HepG2 (cell line): ENCODE measurements at regions not wholly inside any gene's neighbourhood (a gene's known extent, or its start where the extent isn't known, plus 50 kb on each side); places are given as distances from the start of the nearest gene placed in this dataset.

ENCODE experiments used
- ATAC-seq: fragments of 200-7000 bp; cut with Tn5 transposase; 3 replicates; pipeline ENCODE4 v1.9.1; 2020; ENCODE audit warnings: mild to moderate bottlenecking, moderate library complexity
- BruUV-seq: library from RNA; stranded (reverse); fragments of 400-500 nt; replicated peaks from 2 replicates; lab custom pipeline; 2021; lab: Mats Ljungman, UMichigan
- CTCF ChIA-PET: fragments of 300-600 bp; formaldehyde crosslinking; extraction: SDS; loops from one replicate; lab custom pipeline; 2021; ENCODE audit warnings: low total read pairs, inconsistent platforms, low intra/inter-chr PET ratio; lab: Yijun Ruan, JAX
- POLR2A ChIA-PET: fragments of 350-600 bp; sonication (Branson Sonifier 250); formaldehyde crosslinking; loops from one replicate; lab custom pipeline; 2020; ENCODE audit warnings: antibody characterized with exemption, inconsistent platforms; lab: Yijun Ruan, JAX
- DNase-seq: peaks from one replicate; pipeline ENCODE4 v3.0.0-alpha.2; 2015; ENCODE audit warnings: low spot score
- FAIRE-seq: peaks from 3 replicates; lab custom pipeline; 2011; peaks lifted over from hg19 to GRCh38; lab: Jason Lieb, UNC
- H2AFZ ChIP-seq: one replicate; pipeline ENCODE4 v1.6.1; 2011; ENCODE audit warnings: low read length, inconsistent platforms
- H3K27ac ChIP-seq: fragments of 300-600 bp; 3 replicates; pipeline ENCODE4 v1.8.0; 2011; ENCODE audit warnings: mixed run types, mild to moderate bottlenecking, mixed read lengths, low read length, inconsistent platforms; ENCODE audit not compliant: insufficient read depth; ENCODE audit errors: extremely low read length
- H3K27me3 ChIP-seq, 2 experiments: fragments of 200-600 bp in 1 of 2; 2 replicates in 1 of 2; 3 replicates in 1 of 2; pipeline versions ENCODE4 v1.6.0 to v1.8.0; 2011; ENCODE audit warnings: low read length in 2 of 2, mild to moderate bottlenecking in 2 of 2, moderate library complexity in 2 of 2, inconsistent platforms in 1 of 2; ENCODE audit not compliant: insufficient read depth in 2 of 2, control insufficient read depth in 1 of 2
- H3K36me3 ChIP-seq, 2 experiments: fragments of 200-600 bp in 1 of 2; replicated peaks in 1 of 2; 2 replicates in 1 of 2; 3 replicates in 1 of 2; pipeline versions ENCODE4 v1.5.1 to v1.8.0; 2011; ENCODE audit warnings: low read length in 2 of 2, inconsistent platforms in 1 of 2; ENCODE audit not compliant: insufficient read depth in 2 of 2, control insufficient read depth in 1 of 2
- H3K4me1 ChIP-seq: 2 replicates; pipeline ENCODE4 v1.5.1; 2012; ENCODE audit warnings: low read length, inconsistent platforms; ENCODE audit not compliant: insufficient read depth
- H3K4me2 ChIP-seq: 2 replicates; pipeline ENCODE4 v1.6.0; 2011; ENCODE audit warnings: low read depth, low read length, inconsistent platforms
- H3K4me3 ChIP-seq, 3 experiments: fragments of 200-600 bp in 1 of 3; sonication (generic), shearing (Covaris generic) in 1 of 3; replicated peaks in 1 of 3; 2 replicates each; pipeline ENCODE4 v1.5.1; 2011 to 2016; ENCODE audit warnings: low read length in 3 of 3, inconsistent platforms in 2 of 3, low read depth in 2 of 3, mild to moderate bottlenecking in 2 of 3, control low read depth in 1 of 3, mixed read lengths in 1 of 3; ENCODE audit not compliant: insufficient read depth in 1 of 3
- H3K79me2 ChIP-seq: one replicate; pipeline ENCODE4 v1.6.1; 2011; ENCODE audit warnings: low read length, inconsistent platforms; ENCODE audit not compliant: insufficient read depth
- H3K9ac ChIP-seq: 2 replicates; pipeline ENCODE4 v1.6.0; 2011; ENCODE audit warnings: mild to moderate bottlenecking, low read depth, low read length, inconsistent platforms; ENCODE audit not compliant: insufficient read depth
- H3K9me3 ChIP-seq: 2 replicates; pipeline ENCODE4 v1.5.1; 2012; ENCODE audit warnings: mild to moderate bottlenecking, low read length
- H4K20me1 ChIP-seq: 2 replicates; pipeline ENCODE4 v1.6.0; 2011; ENCODE audit warnings: inconsistent platforms, mild to moderate bottlenecking, low read length, moderate library complexity; ENCODE audit not compliant: insufficient read depth
- CBFB ChIP-seq: sonication (generic); formaldehyde crosslinking; IDR thresholded peaks from 2 replicates; pipeline ENCODE4 v1.4.0; 2020; ENCODE audit warnings: missing genetic modification reagents
- CREB1 ChIP-seq, 2 experiments: fragments of 450-650 bp in 1 of 2; IDR thresholded peaks; 2 replicates each; pipeline ENCODE4 v1.6.1; 2016 to 2017; ENCODE audit warnings: control low read depth in 1 of 2, mild to moderate bottlenecking in 1 of 2, missing compliant biosample characterization in 1 of 2, missing genetic modification characterization in 1 of 2
- MEF2D ChIP-seq: sonication (generic); formaldehyde crosslinking; IDR thresholded peaks from 2 replicates; pipeline ENCODE4 v1.5.1; 2020; ENCODE audit warnings: mild to moderate bottlenecking, missing genetic modification reagents
- RCOR2 ChIP-seq: IDR thresholded peaks from 2 replicates; pipeline ENCODE4 v1.6.1; 2016; ENCODE audit warnings: missing biosample characterization, missing genetic modification reagents
- SSRP1 ChIP-seq: IDR thresholded peaks from 2 replicates; pipeline ENCODE4 v1.6.1; 2016; ENCODE audit warnings: control low read depth
- TP53 ChIP-seq: sonication (generic); formaldehyde crosslinking; conservative IDR thresholded peaks from 2 replicates; pipeline ENCODE4 v1.4.0; 2020; ENCODE audit warnings: missing genetic modification reagents
- YY1 ChIP-seq: IDR thresholded peaks from 2 replicates; pipeline ENCODE4 v1.6.1; 2011; ENCODE audit warnings: low read length, low read depth, moderate library complexity, mild to moderate bottlenecking; ENCODE audit not compliant: insufficient read depth, insufficient replicate concordance
- in situ Hi-C: cut with HindIII; loops from 2 replicates; pipeline ENCODE4 v1.10.0; 2017; ENCODE audit warnings: low pct_unique_long_range_greater_than_20kb; ENCODE audit not compliant: extremely low pct_ligation_motif_present
- intact Hi-C: fragments of 100-400 bp; cut with micrococcal nuclease; formaldehyde crosslinking; loops from one replicate; pipeline ENCODE4 v1.10.0; 2022; ENCODE audit not compliant: unreplicated experiment
- TF ChIP-seq, protein P1 (sequence below): sonication (generic); formaldehyde crosslinking; IDR thresholded peaks from 2 replicates; pipeline ENCODE4 v1.4.0; 2020; ENCODE audit warnings: mild to moderate bottlenecking, missing genetic modification reagents
- TF ChIP-seq, protein P2 (sequence below): sonication (generic); formaldehyde crosslinking; IDR thresholded peaks from 2 replicates; pipeline ENCODE4 v1.5.0; 2020; ENCODE audit warnings: missing genetic modification reagents

DNA sequence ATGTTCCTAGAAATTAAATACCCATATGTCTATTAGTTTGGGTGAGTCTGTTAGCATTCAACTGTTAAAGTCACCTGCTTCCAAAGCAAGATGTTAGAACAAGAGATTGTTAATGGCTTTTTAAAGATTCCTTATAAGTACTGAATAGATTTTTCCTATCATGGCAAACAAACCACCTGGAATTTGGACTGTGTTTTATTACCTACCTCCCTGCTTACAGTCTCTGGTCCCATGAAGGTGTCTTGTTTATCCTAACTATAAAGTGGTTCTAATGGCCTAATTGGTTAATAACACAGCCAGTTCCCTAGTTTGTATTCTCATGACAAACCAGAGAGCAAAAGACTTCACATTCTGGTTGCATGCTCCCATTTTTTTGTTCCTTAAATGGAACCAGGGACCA is 149.5 kb downstream of the PPP1R2C start:
- Histone ChIP-seq H3K9ac (no peak overlapping the region), H3K27me3 (no peaks in the 10 kb centered on the region), H3K36me3 (no peaks in the 10 kb centered on the region), H4K20me1 (no peaks in the 10 kb centered on the region), H2AFZ (no peak overlapping the region), H3K4me3 (no peak overlapping the region), H3K4me2 (no peak overlapping the region), H3K4me1 (no peaks in the 10 kb centered on the region), H3K9me3 (no peaks in the 10 kb centered on the region), H3K27ac (no peak overlapping the region), H3K79me2 (no peaks in the 10 kb centered on the region)
- no TSS peak for BruUV-seq
- intact Hi-C loops = no loop called here
- no peak for TF ChIP-seq YY1
- no peak for TF ChIP-seq CBFB (CRISPR knock-in tag)
- TF ChIP-seq SSRP1 (CRISPR knock-in tag) = no peak
- no peak for TF ChIP-seq RCOR2
- no peak for TF ChIP-seq TP53
- no peak for TF ChIP-seq MEF2D (CRISPR knock-in tag)
- TF ChIP-seq CREB1 (IDR thresholded peaks at IDR 0.05) = no peak
- no peak for TF ChIP-seq CREB1 (CRISPR knock-in tag; IDR thresholded peaks at IDR 0.05)
- TF ChIP-seq, protein P1, sequence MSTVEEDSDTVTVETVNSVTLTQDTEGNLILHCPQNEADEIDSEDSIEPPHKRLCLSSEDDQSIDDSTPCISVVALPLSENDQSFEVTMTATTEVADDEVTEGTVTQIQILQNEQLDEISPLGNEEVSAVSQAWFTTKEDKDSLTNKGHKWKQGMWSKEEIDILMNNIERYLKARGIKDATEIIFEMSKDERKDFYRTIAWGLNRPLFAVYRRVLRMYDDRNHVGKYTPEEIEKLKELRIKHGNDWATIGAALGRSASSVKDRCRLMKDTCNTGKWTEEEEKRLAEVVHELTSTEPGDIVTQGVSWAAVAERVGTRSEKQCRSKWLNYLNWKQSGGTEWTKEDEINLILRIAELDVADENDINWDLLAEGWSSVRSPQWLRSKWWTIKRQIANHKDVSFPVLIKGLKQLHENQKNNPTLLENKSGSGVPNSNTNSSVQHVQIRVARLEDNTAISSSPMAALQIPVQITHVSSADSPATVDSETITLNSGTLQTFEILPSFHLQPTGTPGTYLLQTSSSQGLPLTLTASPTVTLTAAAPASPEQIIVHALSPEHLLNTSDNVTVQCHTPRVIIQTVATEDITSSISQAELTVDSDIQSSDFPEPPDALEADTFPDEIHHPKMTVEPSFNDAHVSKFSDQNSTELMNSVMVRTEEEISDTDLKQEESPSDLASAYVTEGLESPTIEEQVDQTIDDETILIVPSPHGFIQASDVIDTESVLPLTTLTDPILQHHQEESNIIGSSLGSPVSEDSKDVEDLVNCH (CRISPR knock-in tag) = no peak
- TF ChIP-seq, protein P2, sequence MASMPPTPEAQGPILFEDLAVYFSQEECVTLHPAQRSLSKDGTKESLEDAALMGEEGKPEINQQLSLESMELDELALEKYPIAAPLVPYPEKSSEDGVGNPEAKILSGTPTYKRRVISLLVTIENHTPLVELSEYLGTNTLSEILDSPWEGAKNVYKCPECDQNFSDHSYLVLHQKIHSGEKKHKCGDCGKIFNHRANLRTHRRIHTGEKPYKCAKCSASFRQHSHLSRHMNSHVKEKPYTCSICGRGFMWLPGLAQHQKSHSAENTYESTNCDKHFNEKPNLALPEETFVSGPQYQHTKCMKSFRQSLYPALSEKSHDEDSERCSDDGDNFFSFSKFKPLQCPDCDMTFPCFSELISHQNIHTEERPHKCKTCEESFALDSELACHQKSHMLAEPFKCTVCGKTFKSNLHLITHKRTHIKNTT = no peak
- ChIA-PET POLR2A (no interaction called here), CTCF (no interaction called here)
- in situ Hi-C loops = no loop called here
- DNase-seq (no peak), ATAC-seq (no peak), FAIRE-seq (no peak)
